HG02981 (cell line): ENCODE measurements at regions not wholly inside any gene's neighbourhood (a gene's known extent, or its start where the extent isn't known, plus 50 kb on each side); places are given as distances from the start of the nearest gene placed in this dataset.
"Not testable (repeated sequence)": the region's sequence is repeated elsewhere in the genome, so short reads cannot be mapped to it uniquely, and the experiment has no call there.

Source experiments
- ATAC-seq: cut with Tn5 transposase; IDR thresholded peaks from one replicate; pipeline ENCODE4 v1.9.1; 2021; ENCODE audit warnings: mild to moderate bottlenecking, moderate library complexity; ENCODE audit not compliant: unreplicated experiment

- ATAC-seq: no peak
These were observed 80.6 kb upstream of the MEGF10 start for GRCh38 chr5:127210042-127210441.

GRCh38 chr5:127213231-127213630 is 77.4 kb upstream of the MEGF10 start:
- ATAC-seq: no peak

GRCh38 chr5:127216143-127216542 is 74.5 kb upstream of the MEGF10 start:
- ATAC-seq: no peak

GRCh38 chr5:127216898-127217675 is 73.5 kb upstream of the MEGF10 start:
- no peak for ATAC-seq

GRCh38 chr5:127221936-127222335 is 68.7 kb upstream of the MEGF10 start:
- ATAC-seq: not testable (repeated sequence)

GRCh38 chr5:127222571-127223156 is 67.9 kb upstream of the MEGF10 start:
- not testable (repeated sequence) for ATAC-seq

- ATAC-seq: no peak
These were observed 67.2 kb upstream of the MEGF10 start for GRCh38 chr5:127223256-127223974.

GRCh38 chr5:127227881-127228280 is 62.7 kb upstream of the MEGF10 start:
- no peak for ATAC-seq

GRCh38 chr5:127228540-127229184 is 61.9 kb upstream of the MEGF10 start:
- no peak for ATAC-seq

- ATAC-seq: peak; percentile 75
These were observed 61.3 kb upstream of the MEGF10 start for GRCh38 chr5:127229185-127229889.

- ATAC-seq: no peak
These were observed 59.5 kb upstream of the MEGF10 start for GRCh38 chr5:127231118-127231517.

GRCh38 chr5:127233590-127233989 is 57.0 kb upstream of the MEGF10 start:
- no peak for ATAC-seq

- no peak for ATAC-seq
These were observed 55.5 kb upstream of the MEGF10 start for GRCh38 chr5:127235136-127235535.

GRCh38 chr5:127236254-127236653 is 54.3 kb upstream of the MEGF10 start:
- no peak for ATAC-seq
